8988T (cell line): ENCODE measurements at regions not wholly inside any gene's neighbourhood (a gene's known extent, or its start where the extent isn't known, plus 50 kb on each side); places are given as distances from the start of the nearest gene placed in this dataset.

Experiments
- DNase-seq: peaks from one replicate; pipeline ENCODE4 v3.0.0; 2011

DNA sequence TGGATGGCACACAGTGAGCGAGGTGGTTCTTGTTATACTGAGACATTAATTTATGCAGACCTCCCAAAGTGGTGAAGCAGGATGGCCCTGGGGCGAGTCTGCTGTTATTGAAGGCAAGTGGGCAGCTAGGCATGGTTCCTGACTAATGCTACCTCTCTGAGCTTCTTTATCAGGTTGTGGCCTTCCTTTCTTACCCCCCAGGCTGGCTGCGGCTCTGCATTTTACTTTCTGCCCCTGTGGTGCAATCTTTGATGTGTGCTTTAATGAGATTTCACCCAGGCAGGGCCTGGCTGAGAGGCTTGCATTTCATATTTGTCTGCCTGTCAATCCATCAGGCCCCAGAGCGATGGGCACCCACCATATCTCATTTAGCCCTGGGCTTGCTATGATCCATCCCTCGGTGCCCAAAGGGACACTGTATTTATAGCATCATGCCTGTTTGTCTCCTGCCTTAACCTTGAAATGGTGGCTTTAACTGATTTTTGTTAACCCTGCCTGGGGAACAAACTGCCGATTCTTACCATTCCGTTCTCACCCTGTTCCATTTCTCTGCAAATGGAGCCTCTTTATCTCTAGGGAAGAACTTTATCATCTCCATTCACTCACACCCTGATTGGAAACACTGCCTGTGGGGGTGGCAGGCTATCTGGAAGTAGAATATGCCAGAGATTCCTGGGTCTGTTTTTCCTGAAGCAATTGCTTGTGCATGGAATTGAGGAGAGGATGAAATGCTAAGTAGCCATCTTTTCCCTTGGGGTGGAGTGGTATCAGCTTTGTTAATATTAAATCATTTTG lies 316.2 kb upstream of the THSD7B start:
- no peak for DNase-seq

- no peak for DNase-seq
Observed at GRCh38 chr2:136448432-136448831, 316.9 kb upstream of the THSD7B start.

- no peak for DNase-seq
Observed at GRCh38 chr2:136444323-136444722, 321.0 kb upstream of the THSD7B start.

GRCh38 chr2:136443661-136444060 lies 321.7 kb upstream of the THSD7B start:
- no peak for DNase-seq

GRCh38 chr2:136441979-136442714 lies 323.2 kb upstream of the THSD7B start:
- no peak for DNase-seq

DNA sequence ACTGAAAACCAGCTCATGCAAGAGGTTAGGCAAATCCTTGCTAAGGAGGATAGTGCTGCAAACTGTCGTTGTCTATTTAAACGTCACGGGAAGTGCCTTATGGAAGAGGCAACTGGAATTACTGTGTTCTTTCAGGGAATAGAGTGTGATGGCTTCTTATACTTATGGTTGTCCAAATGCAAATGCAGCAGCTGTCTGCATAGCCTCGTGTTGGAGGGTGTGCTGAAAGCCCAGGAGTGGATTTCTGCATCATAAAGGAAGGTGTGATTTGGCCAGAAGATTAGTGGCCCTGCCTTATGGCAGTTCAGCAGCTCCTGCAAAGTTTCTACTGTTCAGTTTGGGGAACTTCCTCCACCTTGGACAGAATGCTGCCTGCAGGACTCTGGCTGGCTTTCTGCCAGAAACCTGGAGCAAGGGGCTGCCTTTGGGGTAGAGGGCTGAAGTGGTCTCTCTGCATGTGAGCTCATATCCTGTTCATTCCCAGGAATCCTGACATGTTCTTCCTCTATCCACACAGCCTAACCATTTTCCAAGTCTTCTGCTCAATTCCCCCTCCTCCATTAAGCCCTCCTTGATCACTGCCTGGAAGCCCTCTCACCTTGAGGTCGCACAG lies 321.2 kb upstream of the CXCR4 start:
- DNase-seq: no peak

GRCh38 chr2:136437461-136437860 lies 319.5 kb upstream of the CXCR4 start:
- DNase-seq: no peak

GRCh38 chr2:136436936-136437335 lies 319.0 kb upstream of the CXCR4 start:
- DNase-seq: no peak

- no peak for DNase-seq
Observed at GRCh38 chr2:136434251-136434715, 316.3 kb upstream of the CXCR4 start.

DNA sequence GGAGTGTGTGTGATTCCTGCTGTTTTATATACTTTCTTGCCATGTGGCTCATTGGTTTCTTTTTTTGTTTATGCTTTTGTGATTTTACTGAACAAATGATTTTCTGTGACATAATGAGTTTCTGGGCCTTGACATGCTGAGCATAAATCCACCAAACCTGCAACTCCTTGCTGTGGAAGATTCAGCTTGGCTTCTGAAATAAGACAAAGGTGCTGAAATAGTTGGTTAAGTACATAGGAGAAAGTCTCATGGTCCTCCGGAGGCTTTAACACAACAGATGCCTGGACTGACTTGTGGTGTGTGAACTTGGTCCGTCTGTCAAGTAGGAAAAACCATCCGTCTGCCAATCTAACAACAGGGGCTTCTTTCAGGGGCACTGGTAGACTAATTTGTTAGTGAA lies 315.3 kb upstream of the CXCR4 start:
- no peak for DNase-seq

- no peak for DNase-seq
Observed at GRCh38 chr2:136424112-136424511, 306.2 kb upstream of the CXCR4 start.

DNA sequence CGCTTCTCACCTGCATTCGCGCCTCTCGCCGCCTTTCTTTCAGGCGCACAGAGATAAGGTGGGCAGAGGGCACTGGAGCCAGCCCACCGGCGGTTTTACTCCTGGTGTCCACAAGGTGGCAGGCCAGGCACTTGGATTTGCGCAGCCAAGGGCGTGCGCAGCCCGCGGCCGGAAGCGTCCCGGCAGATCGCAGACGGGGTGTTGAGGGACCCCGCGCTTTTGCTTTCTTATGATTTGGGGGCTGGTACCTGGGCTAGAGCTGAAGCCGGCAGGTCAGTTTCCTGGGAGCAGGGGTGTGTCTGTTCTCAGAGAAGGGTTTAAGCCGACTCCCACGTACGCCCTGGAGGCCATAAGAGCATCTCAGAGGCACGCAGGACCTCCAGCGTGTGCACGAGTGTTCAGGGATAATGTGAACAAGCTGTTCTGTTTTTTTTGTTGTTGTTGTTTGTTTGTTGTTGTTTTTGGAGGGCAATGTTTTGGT lies 305.6 kb upstream of the CXCR4 start:
- peak; percentile 47 for DNase-seq

GRCh38 chr2:136422512-136422911 lies 304.6 kb upstream of the CXCR4 start:
- DNase-seq: no peak

- no peak for DNase-seq
Observed at GRCh38 chr2:136420346-136420745, 302.4 kb upstream of the CXCR4 start.

- no peak for DNase-seq
Observed at GRCh38 chr2:136411946-136412345, 294.0 kb upstream of the CXCR4 start.

- no peak for DNase-seq
Observed at GRCh38 chr2:136410673-136411072, 292.7 kb upstream of the CXCR4 start.

- DNase-seq: no peak
Observed at GRCh38 chr2:136408795-136409194, 290.8 kb upstream of the CXCR4 start.

DNA sequence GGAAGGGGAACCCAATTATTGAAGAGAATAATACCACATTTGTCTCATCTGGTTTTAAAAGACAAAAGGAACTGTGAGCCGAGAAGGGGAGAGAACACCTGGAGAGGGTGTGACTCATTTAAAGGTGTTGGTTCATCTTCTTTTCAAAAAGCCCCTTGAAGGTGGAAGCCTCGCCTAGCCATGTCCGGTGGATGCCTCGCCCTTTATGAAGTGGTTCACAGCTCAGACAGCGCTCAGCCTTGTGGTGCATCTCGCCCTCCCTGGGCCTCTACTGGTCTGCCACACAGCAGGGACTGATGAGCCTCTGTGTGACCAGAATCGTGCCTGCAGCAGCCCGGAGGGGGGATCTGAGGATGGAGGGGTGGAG lies 290.0 kb upstream of the CXCR4 start:
- DNase-seq: no peak

- no peak for DNase-seq
Observed at GRCh38 chr2:136407117-136407951, 289.4 kb upstream of the CXCR4 start.

DNA sequence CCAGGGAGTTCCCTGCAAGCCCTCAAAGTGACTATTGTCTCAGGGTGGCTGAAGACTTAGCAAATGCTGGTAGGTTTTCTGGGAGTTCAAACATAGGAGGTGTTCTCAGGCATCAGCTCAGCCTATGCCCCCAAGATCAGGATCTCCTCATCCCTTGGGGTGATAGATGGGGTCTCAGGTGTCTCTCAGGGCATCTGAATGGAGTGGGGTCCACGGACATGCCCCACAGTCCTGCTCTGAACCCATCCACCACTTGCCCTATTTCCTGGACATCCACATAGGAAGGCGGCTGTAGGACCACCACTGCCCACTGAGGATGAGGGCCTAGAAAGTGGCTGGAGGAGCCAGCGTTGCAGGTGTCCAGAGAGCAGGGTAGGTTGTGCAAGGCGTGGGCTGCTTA lies 287.0 kb upstream of the CXCR4 start:
- DNase-seq: no peak

DNA sequence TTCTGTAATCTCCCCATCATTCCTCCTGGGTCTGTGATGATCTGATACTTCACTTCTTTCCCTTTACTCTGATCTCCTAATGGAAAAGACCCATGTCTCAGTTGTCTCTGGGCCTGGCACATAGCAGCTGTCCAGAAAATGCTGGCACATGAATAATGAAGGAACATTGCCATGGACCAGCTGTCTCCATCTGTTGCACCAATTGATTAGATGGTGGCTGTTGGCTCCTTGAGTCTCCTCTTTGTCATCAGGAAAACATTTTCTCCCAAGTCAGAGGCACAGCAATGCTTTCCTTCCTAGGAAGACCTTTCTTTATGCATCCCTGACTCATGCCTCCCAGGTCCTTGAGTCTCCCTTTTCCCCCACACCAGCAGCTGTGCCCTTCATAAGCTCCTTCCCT lies 286.2 kb upstream of the CXCR4 start:
- no peak for DNase-seq

DNA sequence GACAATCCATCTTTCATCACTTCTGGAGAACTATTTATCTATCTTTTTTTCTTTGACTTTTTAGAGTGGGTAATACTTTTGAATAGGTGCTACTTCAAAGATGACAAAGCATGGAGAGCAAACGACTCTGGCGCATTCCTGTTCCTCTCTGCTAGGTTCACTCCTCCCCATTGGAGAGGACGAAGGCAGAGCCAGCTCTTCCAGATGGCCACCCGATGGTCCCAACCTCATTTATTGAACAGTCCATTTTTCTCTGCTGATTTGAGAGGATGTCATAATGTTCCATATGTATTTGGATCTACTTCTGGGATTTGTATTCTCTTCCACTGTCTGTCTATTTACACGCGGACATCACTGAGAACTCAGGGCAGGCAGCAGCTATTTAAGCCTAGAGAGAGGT lies 284.3 kb upstream of the CXCR4 start:
- no peak for DNase-seq
